Osteoblast (primary cell): ENCODE measurements at regions not wholly inside any gene's neighbourhood (a gene's known extent, or its start where the extent isn't known, plus 50 kb on each side); places are given as distances from the start of the nearest gene placed in this dataset.

Experiments used
- DNase-seq: peaks from one replicate; pipeline ENCODE4 v3.0.0; 2011; ENCODE audit warnings: low spot score, mixed read lengths; ENCODE audit not compliant: insufficient read length; ENCODE audit errors: missing footprints
- H2AFZ ChIP-seq: 2 replicates; pipeline ENCODE4 v1.6.0; 2011; ENCODE audit warnings: mild to moderate bottlenecking, low read length
- H3K27ac ChIP-seq: 2 replicates; pipeline ENCODE4 v1.5.1; 2011; ENCODE audit warnings: mild to moderate bottlenecking, low read depth, low read length, moderate library complexity
- H3K27me3 ChIP-seq: 2 replicates; pipeline ENCODE4 v1.6.0; 2012; ENCODE audit warnings: mild to moderate bottlenecking, control low read depth, inconsistent platforms, low read length, moderate library complexity; ENCODE audit not compliant: insufficient read depth
- H3K36me3 ChIP-seq: 2 replicates; pipeline ENCODE4 v1.5.1; 2011; ENCODE audit warnings: mild to moderate bottlenecking, low read length, control low read depth, moderate library complexity; ENCODE audit not compliant: insufficient read depth
- H3K4me1 ChIP-seq: 2 replicates; pipeline ENCODE4 v1.5.1; 2011; ENCODE audit warnings: mild to moderate bottlenecking, low read length, control low read depth, moderate library complexity; ENCODE audit not compliant: insufficient read depth
- H3K4me2 ChIP-seq: 2 replicates; pipeline ENCODE4 v1.6.0; 2011; ENCODE audit warnings: mild to moderate bottlenecking, low read length; ENCODE audit not compliant: insufficient read depth
- H3K4me3 ChIP-seq: fragments of 200-600 bp; sonication (generic); 3 replicates; pipeline ENCODE4 v1.5.1; 2012; ENCODE audit warnings: mild to moderate bottlenecking, low read length, inconsistent platforms; ENCODE audit not compliant: insufficient read depth
- H3K79me2 ChIP-seq: 2 replicates; pipeline ENCODE4 v1.6.0; 2012; ENCODE audit warnings: mild to moderate bottlenecking, low read length, control low read depth, inconsistent platforms; ENCODE audit not compliant: insufficient read depth
- H3K9me3 ChIP-seq: 2 replicates; pipeline ENCODE4 v1.5.1; 2011; ENCODE audit warnings: low read depth, low read length, control low read depth
- H4K20me1 ChIP-seq: 2 replicates; pipeline ENCODE4 v1.6.0; 2012; ENCODE audit warnings: mild to moderate bottlenecking, low read length, control low read depth; ENCODE audit not compliant: insufficient read depth
- CTCF ChIP-seq: IDR thresholded peaks from 2 replicates; pipeline ENCODE4 v1.5.1; 2011; ENCODE audit warnings: mild to moderate bottlenecking, low read depth, low read length, moderate library complexity; ENCODE audit errors: extremely low read depth

- DNase-seq: no peak
- H3K9me3 ChIP-seq: peaks cover 3% of the 10 kb centered on the region
- no peak overlapping the region for H2AFZ ChIP-seq
- TF ChIP-seq CTCF: no peak
- H3K27me3 ChIP-seq: no peaks in the 10 kb centered on the region
- H3K4me1 ChIP-seq: no peaks in the 10 kb centered on the region
- H3K4me3 ChIP-seq: no peak overlapping the region
- no peak overlapping the region for H3K27ac ChIP-seq
- H3K36me3 ChIP-seq: no peaks in the 10 kb centered on the region
- no peak overlapping the region for H3K4me2 ChIP-seq
- H4K20me1 ChIP-seq: no peaks in the 10 kb centered on the region
- no peaks in the 10 kb centered on the region for H3K79me2 ChIP-seq
Observed at GRCh38 chr4:34250562-34250961, 1993.8 kb downstream of the ARAP2 start.

DNA sequence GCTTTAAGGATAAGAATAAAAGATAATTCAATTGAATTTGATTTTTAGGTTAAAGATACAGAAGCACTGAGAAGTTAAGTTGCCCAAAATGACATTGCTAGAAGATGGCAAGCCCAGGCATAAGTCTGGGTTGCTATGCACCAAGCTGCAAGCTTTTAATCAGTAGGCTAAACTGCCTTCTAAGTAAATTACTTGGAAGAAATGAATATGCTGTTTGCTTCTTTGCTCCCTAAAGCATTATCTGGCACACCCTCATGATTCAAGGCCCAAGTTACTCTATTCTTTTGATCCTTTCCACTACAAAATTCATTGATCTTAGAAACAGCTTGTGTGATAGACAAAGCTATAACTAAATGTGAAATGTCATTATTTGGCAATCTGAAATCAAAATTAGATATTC is 1991.1 kb downstream of the ARAP2 start:
- no peak for DNase-seq
- Histone ChIP-seq H3K27me3 (no peaks in the 10 kb centered on the region), H3K4me2 (no peak overlapping the region), H4K20me1 (no peaks in the 10 kb centered on the region), H3K79me2 (no peaks in the 10 kb centered on the region), H3K9me3 (peaks cover 3% of the 10 kb centered on the region), H3K4me3 (no peak overlapping the region), H3K27ac (no peak overlapping the region), H3K36me3 (no peaks in the 10 kb centered on the region), H3K4me1 (no peaks in the 10 kb centered on the region), H2AFZ (no peak overlapping the region)
- TF ChIP-seq CTCF: no peak

- Histone ChIP-seq H3K9me3 (peaks cover 3% of the 10 kb centered on the region), H4K20me1 (no peaks in the 10 kb centered on the region), H3K4me2 (no peak overlapping the region), H3K4me1 (no peaks in the 10 kb centered on the region), H3K79me2 (no peaks in the 10 kb centered on the region), H3K27ac (no peak overlapping the region), H3K27me3 (no peaks in the 10 kb centered on the region), H2AFZ (no peak overlapping the region), H3K36me3 (no peaks in the 10 kb centered on the region), H3K4me3 (no peak overlapping the region)
- no peak for DNase-seq
- no peak for TF ChIP-seq CTCF
Observed at GRCh38 chr4:34258176-34258575, 1986.1 kb downstream of the ARAP2 start.

DNA sequence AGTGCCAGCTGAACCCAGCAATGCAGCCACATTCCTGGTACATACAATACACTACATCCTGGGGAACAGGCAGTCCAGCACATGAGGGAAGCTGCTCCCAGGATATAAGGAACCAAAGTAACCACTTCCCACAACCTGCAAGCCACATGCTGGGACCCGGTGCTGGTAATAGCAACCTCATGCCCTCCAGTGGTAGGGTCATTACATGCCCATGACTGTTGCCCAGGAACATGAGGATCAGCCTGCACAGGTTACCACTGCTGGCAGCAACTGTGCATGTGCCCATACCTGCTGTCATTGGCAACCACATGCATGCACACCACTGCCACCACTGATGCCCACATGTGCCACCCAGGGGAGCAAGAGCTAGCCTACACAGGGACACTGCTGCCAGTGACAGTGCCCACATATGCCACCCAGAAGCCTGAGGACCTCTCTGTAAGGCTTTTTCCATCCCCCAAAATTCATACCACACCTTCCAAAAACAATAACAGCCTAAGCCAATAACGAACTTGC is 1982.5 kb downstream of the ARAP2 start:
- Histone ChIP-seq H3K36me3 (no peaks in the 10 kb centered on the region), H3K4me2 (no peak overlapping the region), H3K9me3 (no peaks in the 10 kb centered on the region), H3K4me3 (no peak overlapping the region), H3K79me2 (no peaks in the 10 kb centered on the region), H3K27me3 (no peaks in the 10 kb centered on the region), H3K27ac (no peak overlapping the region), H4K20me1 (no peaks in the 10 kb centered on the region), H2AFZ (no peak overlapping the region), H3K4me1 (no peaks in the 10 kb centered on the region)
- TF ChIP-seq CTCF: no peak
- DNase-seq: no peak
